Fibroblast of upper back skin (primary cell): ENCODE measurements at regions not wholly inside any gene's neighbourhood (a gene's known extent, or its start where the extent isn't known, plus 50 kb on each side); places are given as distances from the start of the nearest gene placed in this dataset.

Experiments used
- DNase-seq: peaks from one replicate; pipeline ENCODE4 v3.0.0-alpha.2; 2013

GRCh38 chr5:173808079-173808808 is 79.9 kb upstream of the CPEB4 start:
- DNase-seq = no peak

- DNase-seq = no peak
Measured at GRCh38 chr5:173809014-173809413, 79.1 kb upstream of the CPEB4 start.

GRCh38 chr5:173812811-173813550 is 75.2 kb upstream of the CPEB4 start:
- DNase-seq = peak; percentile 6

GRCh38 chr5:173814053-173814452 is 74.1 kb upstream of the CPEB4 start:
- DNase-seq = no peak

GRCh38 chr5:173815571-173815970 is 72.6 kb upstream of the CPEB4 start:
- DNase-seq = no peak

- no peak for DNase-seq
Measured at GRCh38 chr5:173816728-173817127, 71.4 kb upstream of the CPEB4 start.

- DNase-seq = no peak
Measured at GRCh38 chr5:173817561-173817960, 70.6 kb upstream of the CPEB4 start.

GRCh38 chr5:173819521-173819920 is 68.6 kb upstream of the CPEB4 start:
- DNase-seq = no peak

GRCh38 chr5:173823274-173823644 is 64.9 kb upstream of the CPEB4 start:
- DNase-seq = no peak

- peak; percentile 46 for DNase-seq
Measured at GRCh38 chr5:173823721-173824567, 64.2 kb upstream of the CPEB4 start.

- DNase-seq = no peak
Measured at GRCh38 chr5:173825215-173825865, 62.8 kb upstream of the CPEB4 start.

- no peak for DNase-seq
Measured at GRCh38 chr5:173826086-173826427, 62.1 kb upstream of the CPEB4 start.

GRCh38 chr5:173826428-173827350 is 61.5 kb upstream of the CPEB4 start:
- no peak for DNase-seq

- no peak for DNase-seq
Measured at GRCh38 chr5:173828952-173829351, 59.2 kb upstream of the CPEB4 start.

GRCh38 chr5:173829826-173830225 is 58.3 kb upstream of the CPEB4 start:
- DNase-seq = no peak

- no peak for DNase-seq
Measured at GRCh38 chr5:173830421-173830820, 57.7 kb upstream of the CPEB4 start.

GRCh38 chr5:173831196-173831914 is 56.8 kb upstream of the CPEB4 start:
- DNase-seq = no peak

GRCh38 chr5:173832386-173832785 is 55.8 kb upstream of the CPEB4 start:
- no peak for DNase-seq

- DNase-seq = no peak
Measured at GRCh38 chr5:173833196-173833985, 54.8 kb upstream of the CPEB4 start.

GRCh38 chr5:173834071-173834771 is 53.9 kb upstream of the CPEB4 start:
- DNase-seq = no peak
